ENCODE measurements at regions not wholly inside any gene's neighbourhood (a gene's known extent, or its start where the extent isn't known, plus 50 kb on each side); places are given as distances from the start of the nearest gene placed in this dataset.
A peak's percentile ranks its signal among the peaks of the same experiment; 100 is the strongest.

DNA sequence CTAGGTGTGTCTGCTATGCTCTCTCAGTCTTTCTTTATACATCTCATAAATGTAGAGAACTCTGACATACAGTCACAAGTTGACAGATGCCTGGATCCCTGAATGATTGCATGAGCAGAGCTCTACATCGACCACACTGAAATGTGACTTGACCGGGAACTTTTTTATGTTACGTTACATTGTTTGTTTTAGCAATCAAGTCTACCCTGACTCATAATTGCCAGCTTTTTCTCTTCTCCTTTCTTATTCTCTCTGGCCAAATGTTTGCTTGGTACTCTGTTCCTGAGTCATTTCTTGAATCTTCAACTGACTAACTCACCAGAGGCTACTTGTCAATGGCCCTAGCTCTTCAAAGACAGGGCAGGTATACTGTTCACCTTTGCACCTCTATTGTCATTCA is 213.6 kb upstream of the DTNBP1 start:
- no peak for DNase-seq (ENCODE audit: low spot score)

DNA sequence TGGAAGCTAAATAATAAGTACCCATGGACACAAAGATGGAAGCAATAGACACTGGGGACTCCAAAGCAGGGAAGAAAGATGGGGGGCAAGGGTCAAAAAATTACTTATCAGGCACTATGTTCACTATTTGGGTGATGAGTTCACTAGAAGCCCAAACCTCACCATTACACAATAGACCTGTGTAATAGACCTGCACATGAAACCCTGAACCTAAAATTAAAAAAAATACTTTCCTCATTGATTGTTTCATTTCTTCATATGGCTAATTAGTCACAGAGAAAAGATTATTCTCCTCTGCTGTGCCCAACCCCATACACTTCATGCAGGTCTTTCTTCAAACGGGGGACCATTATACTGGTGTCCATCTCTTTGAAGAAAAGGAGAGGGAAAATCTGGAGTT is 213.0 kb upstream of the DTNBP1 start:
- DNase-seq (ENCODE audit: low spot score) = no peak

DNA sequence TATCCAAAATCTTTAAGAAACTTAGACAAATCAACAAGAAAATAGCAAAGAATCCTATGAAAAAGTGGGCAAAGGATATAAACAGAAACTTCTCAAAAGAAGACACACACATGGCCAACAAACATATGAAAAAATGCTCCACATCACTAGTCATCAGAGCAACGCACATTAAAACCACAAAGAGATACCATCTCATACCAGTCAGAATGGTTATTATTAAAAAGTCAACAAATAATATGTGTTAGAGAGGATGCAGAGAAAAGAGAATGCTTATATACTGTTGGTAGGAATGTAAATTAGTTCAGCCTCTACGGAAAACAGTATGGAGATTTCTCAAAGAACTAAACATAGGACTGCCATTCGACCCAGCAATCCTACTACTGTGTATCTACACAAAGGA is 212.0 kb upstream of the DTNBP1 start:
- DNase-seq (ENCODE audit: low spot score) = no peak

DNA sequence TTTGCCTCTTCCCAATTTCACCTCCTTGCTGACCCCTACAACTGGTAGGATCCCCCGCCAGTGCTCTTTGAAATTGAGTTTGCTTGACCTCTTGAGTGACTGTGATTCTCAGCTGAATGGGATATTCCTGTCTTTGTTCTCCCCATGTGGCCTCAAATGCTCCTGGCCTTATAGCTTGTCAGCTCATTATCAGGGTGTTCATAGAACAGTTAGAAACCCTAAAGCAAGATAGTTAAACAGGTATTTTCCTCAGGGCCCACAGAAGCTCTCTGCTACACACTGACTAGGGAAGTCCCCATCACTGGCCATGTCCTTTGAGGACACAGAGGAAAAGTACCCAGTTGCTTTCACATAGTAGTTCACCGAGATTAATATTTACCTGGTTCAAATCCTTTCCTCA is 211.5 kb upstream of the DTNBP1 start:
- no peak for DNase-seq (ENCODE audit: low spot score)

DNA sequence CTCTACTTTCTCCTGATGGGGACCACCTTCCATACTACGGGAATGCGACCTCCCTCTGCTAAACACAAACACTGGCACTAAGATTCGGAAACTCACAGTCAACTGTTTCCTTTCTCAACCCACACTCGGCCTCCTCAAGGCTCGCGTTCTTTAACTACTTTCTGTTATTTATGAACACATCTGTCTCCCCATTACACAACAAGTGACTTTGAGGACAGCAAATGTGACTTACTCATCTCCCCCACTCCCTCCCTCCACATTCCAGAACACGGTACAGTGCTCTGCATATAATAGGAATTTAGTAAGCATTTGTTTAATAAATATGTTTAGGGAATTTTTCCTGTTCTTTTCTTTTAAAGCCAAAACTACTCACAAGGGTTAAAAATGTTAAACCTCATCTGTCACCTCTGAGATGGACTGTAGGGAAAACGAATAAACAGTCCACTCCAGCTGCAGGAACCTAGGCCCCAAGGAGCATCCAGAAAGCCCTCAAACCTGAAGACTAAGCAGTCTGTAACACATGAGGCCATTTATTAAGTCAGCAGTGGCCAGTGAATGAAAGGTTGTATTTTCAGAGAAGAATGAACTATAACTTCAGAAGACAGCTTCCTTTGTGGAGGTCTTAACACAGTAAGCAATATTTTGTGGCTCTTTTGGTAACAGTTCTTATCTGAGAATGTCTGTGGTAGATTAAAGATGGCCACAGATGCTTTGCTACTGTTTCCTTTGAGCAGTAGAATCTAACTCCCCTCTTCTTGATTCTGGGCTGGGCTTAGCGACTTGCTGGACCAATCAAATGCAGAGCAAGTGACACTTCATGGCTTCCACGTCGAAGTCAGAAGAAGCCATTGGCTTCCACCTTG is 209.6 kb upstream of the DTNBP1 start:
- DNase-seq (ENCODE audit: low spot score) = no peak

DNA sequence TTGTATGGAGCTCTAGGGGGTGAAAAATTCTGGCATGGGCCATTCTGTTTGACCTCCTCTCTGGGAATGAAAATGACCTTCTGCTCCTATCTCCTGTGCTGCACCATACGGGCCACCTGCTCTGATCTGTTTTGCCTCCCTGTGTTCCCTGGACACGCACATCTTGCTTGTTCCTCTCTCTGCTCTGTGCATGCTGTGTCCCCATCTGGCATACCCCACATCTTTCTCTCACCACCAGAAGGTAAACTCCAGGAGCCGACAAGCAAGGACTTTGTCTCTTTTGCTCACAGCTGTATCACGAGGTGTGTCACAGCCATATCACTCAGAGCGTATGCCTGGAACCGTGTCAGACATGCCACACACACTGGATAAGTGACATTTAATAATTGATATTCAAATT is 208.4 kb upstream of the DTNBP1 start:
- no peak for DNase-seq (ENCODE audit: low spot score)

DNA sequence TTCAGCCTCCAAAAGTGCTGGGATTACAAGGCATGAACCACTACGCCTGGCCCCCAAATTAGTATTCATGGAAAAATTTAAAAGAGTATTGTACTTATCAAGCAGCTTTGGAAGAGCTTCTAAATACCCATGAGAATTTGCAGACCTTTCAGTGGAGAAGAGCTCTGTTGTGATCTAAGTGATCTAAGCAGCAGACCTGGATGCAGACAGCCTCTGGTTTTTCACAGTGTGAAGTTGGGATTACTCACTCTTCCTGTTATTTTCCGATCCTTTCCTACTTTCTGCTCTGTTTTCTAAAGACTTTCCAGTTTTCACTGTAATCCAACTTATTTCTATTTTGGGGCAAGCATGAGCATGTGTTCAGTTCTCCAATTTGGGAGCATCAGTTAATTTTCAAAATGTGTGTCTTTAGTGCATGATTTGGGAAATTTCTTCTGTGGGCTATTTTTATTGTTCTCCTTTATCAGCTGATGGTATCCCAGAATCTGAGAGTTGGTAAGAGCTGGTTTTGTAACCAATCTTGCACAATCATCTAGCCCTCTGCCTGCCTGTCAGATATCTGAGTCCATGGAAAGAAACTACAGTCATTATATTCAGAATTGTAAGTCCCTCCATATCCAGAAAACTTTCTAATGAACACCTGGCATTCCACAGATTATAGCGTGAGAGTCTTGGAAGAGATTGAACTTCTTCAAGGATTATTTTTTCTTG is 207.7 kb upstream of the DTNBP1 start:
- no peak for DNase-seq (ENCODE audit: low spot score)

DNA sequence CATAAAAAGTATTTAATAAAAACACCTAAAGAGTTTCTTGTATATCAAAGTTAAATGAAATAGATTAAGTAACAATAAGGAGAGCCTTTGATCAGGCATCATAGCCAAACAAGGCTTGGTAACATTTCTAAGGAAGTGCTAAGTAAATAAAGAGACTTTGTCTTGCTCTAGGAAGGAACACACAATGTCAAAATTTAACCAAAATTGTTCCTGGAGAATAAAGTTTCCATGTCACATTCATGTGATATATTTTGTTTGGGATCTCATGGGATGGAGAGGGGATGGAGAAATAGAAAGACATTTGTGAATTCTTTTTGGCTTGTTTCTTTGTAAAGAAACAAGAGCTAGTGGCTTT is 201.9 kb upstream of the DTNBP1 start:
- no peak for DNase-seq (ENCODE audit: low spot score)

DNA sequence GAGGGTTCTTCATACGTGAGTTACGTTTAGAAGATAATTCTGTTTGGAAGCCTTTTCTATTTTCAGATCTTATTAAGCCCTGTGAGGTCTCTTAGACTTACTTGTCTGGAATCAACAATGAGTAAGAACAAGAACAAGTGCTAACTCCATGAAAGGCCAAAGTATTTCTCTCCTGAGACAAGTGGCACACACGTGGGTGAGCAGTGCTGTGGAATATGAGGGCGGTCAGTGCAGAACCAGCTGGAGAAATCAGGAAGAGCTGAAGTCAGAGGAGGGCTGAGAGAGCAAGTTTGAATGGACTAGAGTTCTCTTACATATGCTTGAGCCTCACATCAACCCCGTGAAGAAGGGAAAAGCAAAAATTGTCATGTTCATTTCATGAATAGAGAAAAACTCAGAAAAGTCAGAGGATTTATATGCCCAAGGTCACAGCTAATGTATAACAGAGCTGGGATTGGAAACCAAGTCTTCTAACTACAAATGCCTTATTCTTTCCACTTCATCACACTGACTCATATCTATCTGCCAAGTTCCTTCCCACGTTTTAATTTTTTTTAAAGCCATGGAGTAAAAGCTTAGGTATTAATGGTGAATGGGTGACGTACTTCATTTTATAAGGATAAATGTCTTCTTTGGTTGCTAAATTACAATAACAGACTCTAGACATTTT is 201.3 kb upstream of the DTNBP1 start:
- no peak for DNase-seq (ENCODE audit: low spot score)

DNA sequence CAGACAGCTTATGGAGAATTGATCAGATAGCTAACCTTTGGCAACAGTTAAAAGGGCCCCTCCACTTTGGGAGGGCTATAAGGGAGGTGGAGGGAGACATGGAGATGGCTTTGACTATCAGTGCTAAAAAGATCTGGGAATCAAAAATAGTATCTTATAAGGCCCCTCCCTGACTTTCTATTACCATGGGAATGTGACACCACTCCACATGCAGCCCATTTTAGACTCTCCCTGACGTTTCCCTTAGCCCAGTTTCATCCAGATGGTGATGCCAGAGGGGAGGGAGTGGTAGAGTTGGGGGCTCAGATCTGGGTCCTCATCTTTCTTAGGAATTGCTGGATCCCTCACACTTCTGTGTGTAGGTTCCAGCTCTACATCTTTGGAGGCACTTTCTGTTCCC is 200.0 kb upstream of the DTNBP1 start:
- no peak for DNase-seq (ENCODE audit: low spot score)

DNA sequence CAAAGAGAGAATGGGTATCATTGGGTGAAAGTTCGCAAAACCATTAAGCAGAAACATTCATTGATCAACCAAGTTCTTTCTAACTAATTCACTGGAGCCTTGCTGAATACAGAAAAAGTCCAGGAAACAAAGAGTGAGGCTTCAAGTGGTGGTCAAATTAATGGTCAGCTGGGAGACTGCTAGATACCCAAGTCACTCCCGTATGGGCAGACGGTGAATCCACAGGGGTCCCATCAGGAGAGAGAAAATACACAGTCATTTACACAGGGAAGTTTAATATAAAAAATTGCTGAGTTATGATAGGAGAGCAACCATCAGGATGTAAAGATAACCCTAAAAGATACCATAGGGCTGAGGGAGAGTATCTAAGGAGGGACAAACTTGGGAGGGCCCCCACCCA is 198.7 kb upstream of the DTNBP1 start:
- DNase-seq (ENCODE audit: low spot score) = no peak

DNA sequence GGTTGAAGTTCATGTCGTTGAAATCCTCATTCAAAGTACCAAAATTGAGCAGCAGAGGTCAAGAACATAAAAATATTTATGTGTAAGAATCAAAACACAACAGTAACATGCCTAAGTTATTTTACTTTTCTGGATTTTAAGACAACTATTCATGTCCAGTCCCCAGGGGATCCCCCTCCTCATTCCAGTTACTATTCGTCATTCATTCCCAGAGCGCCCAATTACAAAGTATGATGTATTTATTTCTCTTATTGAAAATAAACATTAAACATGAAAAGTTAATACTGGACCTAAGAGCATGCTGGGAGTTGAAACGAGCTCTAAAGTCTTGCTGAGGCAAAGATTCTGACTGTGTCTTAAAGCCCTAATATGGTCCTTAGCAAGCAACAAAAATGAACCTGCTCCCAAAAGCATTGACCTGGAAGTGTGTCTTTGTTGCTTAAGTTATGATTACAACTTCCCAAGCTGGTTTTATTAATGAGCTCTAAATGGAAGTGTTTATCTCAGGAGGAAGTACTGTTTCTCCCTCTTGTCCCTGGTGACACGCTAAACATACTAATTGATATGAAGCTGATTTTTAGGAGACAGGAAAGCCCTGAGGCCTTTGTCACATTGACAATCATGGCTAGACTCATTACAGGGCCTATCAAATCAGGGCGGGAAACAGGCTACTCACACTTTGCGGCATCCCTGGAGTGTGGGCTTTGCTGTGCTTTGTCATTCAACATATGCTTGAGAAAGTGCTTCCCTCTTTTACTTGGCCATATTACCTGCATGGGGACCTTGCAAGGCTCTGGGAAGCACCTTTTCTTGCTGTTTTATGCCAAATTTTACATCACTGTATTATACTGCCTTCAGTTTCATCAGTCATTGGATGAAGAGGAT is 192.2 kb upstream of the DTNBP1 start:
- DNase-seq (ENCODE audit: low spot score) = no peak

DNA sequence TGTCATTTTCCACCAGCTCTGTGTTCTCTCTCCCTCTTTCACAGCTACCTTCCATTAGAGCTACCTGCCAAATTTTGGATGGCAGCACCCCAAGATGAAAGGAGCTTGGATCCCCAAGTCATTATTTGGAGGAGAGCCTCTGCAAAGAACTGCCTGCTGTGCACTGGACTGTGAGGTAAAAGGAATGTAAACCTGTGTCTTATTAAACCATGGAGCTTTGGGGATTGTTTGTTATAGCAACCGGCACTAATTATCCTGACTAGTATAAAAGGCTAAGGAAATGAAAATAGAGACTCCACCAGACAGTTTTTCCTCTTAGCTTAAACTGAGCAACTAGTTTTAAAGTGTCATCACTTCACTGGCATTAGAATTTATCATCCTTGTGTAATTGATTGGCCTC is 191.6 kb upstream of the DTNBP1 start:
- no peak for DNase-seq (ENCODE audit: low spot score)

DNA sequence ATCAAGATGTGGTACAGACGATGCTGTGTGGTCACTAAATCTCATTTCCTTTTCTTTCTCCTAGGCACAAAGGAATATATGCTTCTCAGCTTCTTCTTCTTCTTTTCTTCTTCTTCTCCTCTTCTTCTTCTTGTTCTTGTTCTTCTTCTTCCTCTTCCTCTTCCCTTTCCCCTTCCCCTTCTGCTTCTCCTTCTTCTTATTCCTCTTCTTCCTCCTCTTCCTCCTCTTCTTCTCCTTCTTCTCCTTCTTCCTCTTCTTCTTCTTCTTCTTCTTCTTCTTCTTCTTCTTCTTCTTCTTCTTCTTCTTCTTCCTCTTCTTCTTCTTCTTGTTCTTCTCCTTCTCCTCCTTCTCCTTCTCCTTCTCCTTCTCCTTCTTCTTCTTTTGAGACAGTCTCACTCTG is 190.4 kb upstream of the DTNBP1 start:
- no peak for DNase-seq (ENCODE audit: low spot score)

DNA sequence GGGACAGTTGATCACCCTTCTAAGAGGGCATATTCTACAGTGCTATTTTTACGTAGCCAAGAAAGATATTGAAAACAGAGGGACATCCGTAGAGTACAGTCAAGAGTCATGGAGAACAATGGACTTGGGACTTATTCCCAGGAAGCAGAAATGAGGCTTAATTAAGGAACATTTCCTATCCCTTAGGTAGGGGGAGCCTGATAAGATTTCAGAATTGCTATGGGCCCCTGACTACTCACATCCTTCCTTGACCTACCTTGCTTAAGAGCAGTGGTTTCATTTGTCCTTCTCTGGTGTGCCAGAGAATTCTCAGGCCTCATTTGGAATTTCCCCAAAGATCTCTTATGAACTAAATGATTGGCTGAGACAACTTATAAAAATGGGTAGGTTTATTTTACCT is 189.5 kb upstream of the DTNBP1 start:
- no peak for DNase-seq (ENCODE audit: low spot score)

DNA sequence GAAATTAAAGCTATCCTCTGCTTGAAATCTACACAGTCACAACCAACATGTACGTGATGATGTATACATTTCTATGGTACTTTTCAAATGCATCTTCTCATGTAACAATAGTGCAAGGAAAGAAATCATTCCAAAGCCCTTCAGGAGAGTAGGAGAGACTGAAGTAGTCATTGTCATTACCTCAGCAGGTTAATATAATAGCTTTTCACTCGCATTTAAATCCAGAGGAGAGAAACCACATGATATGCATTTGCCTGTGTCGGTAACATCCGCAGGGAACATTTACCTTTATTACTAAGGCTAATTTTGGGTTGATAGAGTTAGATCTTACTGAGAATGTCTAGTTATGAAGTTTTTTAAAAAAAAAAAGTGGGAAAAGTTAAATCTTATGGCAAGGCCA is 186.6 kb upstream of the DTNBP1 start:
- no peak for DNase-seq (ENCODE audit: low spot score)

DNA sequence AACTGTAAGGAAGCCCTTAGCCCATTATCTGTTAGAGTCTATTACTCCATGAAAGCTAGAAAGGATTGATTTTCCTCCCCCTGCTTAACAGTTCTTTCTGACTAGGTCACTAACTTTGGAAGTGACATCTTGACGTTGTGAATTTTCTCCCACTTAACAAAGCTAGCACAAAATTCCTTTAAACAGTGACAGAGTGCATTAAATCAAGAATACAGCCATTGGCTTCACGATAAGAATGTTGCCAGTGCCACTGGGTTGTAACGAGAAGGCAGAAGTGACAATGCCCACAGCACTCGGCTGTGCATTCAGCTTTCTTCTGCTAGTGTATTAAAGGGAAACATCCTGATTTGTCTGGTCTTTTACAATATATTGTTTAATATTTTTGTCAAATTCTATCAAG is 182.7 kb upstream of the DTNBP1 start:
- DNase-seq (ENCODE audit: low spot score) = no peak

DNA sequence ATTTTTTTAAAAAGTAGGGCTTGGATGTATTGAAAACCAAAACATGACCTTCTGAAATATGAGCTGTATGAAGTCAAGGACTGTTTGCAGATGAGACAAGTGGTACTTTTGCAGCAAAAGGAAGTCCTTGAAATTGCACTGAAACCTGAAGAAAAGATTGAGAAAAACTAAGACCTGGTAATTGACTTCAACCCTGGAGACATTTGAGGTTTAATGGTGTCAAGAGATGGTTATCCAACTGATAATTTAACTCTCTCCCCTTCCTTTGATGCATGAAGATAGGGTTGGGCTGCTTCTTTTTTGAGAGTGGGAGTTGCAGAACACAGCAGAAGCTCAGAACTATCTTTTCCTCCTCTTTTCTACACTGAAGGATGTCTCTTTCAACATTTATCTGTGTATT is 180.9 kb upstream of the DTNBP1 start:
- no peak for DNase-seq (ENCODE audit: low spot score)

DNA sequence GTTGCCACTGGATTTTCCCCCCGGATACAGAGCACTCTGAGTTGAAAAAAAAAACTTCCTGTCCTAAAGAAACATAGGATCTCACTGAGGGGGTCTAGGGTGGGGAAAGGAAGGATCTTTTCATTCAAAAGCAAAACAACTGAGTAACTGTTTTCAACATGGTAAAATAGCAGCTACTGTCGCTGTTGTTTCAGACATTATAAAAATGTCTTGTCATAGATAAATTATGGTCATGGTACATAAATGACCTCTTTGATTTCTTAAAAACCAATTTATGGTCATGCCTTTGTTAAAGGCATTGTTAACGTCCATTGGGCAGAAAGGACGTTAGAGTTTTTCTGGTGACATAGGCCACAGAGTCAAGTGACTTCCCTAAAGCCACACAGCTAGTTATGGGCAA is 180.4 kb upstream of the DTNBP1 start:
- no peak for DNase-seq (ENCODE audit: low spot score)

DNA sequence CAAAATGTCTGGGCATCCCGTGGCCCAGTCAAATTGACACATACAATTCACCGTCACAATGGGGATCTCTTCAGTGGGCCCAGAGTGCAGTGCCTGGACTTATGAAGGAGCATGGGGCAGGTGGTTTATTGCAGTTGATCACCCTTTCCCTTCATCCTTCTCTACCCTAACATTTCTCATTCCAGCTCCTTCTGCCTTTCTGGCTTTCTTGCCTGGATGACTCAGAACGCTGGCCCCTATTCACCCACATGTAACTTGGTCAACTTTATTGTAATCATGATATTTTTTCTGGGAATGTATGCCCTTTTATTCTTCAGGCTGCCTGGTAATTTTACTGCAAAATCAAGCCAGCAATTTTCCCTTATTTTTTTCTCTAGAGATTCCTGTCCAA is 179.9 kb upstream of the DTNBP1 start:
- no peak for DNase-seq (ENCODE audit: low spot score)

DNA sequence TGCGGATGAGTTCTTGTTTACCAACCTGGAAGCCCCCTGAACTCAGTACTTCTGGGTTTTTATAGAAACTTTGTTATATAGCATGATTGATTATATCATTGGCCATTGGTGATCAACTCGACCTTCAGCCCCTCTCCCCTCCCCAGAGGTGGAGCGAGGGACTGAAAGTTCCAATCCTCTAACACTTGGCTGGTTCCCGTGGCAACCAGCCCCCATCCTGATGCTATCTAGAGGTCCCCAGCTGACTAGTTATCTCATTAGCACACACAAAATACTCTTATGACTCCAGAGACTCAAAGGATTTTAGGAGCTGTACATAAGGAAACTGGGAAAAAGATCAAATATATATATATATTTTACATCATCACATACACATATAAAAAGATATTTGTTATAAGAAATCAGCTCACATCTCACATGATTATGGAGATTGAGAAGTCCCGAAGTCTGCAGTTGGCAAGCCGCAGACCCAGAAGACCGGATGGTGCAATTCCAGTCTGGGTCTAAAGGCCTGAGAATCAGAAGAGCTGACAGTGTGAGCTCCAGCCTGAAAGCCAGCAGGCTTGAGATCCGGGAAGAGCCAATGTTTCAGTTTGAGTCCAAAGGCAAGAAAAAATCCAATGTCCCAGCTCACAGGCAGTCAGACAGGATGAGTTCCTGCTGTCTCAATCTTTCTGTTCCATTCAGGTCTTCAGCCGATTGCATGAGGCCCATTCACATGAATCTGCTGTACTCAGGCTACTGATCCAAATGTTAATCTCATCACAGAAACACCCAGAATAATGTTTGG is 179.3 kb upstream of the DTNBP1 start:
- peak; percentile 16 for DNase-seq (ENCODE audit: low spot score)

Data from Ammon's horn (tissue), 1 donor.